ENCODE measurements at regions not wholly inside any gene's neighbourhood (a gene's known extent, or its start where the extent isn't known, plus 50 kb on each side); places are given as distances from the start of the nearest gene placed in this dataset.
"Not testable (repeated sequence)": the region's sequence is repeated elsewhere in the genome, so short reads cannot be mapped to it uniquely, and the experiment has no call there.

- no peaks in the 10 kb centered on the region for H3K4me1 ChIP-seq (ENCODE audit: insufficient read depth, low read length)
- no peaks in the 10 kb centered on the region for H3K36me3 ChIP-seq (ENCODE audit: insufficient read depth, low read depth, low read length)
- no peaks in the 10 kb centered on the region for H3K27me3 ChIP-seq (ENCODE audit: insufficient read depth, low read length)
- no peak overlapping the region for H3K27ac ChIP-seq (ENCODE audit: low read length)
- no peak overlapping the region for H3K4me3 ChIP-seq (ENCODE audit: low read length)
- H3K9me3 ChIP-seq (ENCODE audit: insufficient read depth, low read depth, low read length) = no peaks in the 10 kb centered on the region
- no peak overlapping the region for H3K9ac ChIP-seq (ENCODE audit: low read depth, low read length)
Measured at GRCh38 chr2:153623020-153623419, 144.5 kb upstream of the RPRM start.

- Histone ChIP-seq H3K27me3 (ENCODE audit: insufficient read depth, low read length) (no peaks in the 10 kb centered on the region), H3K4me1 (ENCODE audit: insufficient read depth, low read length) (no peaks in the 10 kb centered on the region)
Measured at GRCh38 chr2:153626676-153627075, 148.1 kb upstream of the RPRM start.

DNA sequence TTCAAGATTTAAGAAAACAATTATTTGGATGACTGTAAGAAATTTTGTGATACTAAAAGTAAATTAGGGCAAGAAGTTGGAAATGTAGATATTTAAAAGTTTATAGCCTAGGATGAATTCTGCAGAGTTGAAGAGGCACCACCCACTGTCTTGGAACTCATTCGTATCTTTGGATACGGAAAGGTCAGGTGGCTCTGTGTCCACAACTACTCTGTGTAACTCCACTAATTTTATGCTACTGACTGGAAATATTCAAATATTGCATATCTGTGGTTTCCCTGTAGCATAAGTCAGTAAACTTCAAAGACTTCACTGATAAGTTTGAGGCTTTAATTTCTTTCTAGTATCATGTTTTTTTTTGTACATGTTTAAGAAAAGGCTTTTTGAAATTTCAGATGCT lies 156.9 kb upstream of the RPRM start:
- no peaks in the 10 kb centered on the region for H3K9me3 ChIP-seq (ENCODE audit: insufficient read depth, low read depth, low read length)
- no peaks in the 10 kb centered on the region for H3K27me3 ChIP-seq (ENCODE audit: insufficient read depth, low read length)
- no peak overlapping the region for H3K27ac ChIP-seq (ENCODE audit: low read length)
- no peak overlapping the region for H3K4me3 ChIP-seq (ENCODE audit: low read length)
- H3K9ac ChIP-seq (ENCODE audit: low read depth, low read length) = no peak overlapping the region
- no peaks in the 10 kb centered on the region for H3K4me1 ChIP-seq (ENCODE audit: insufficient read depth, low read length)
- no peaks in the 10 kb centered on the region for H3K36me3 ChIP-seq (ENCODE audit: insufficient read depth, low read depth, low read length)

More at GRCh38 chr2:153626676-153627075, 148.1 kb upstream of the RPRM start:
- H3K4me3 ChIP-seq (ENCODE audit: low read length) = no peak overlapping the region
- no peak overlapping the region for H3K9ac ChIP-seq (ENCODE audit: low read depth, low read length)
- no peaks in the 10 kb centered on the region for H3K36me3 ChIP-seq (ENCODE audit: insufficient read depth, low read depth, low read length)
- H3K27ac ChIP-seq (ENCODE audit: low read length) = no peak overlapping the region
- no peaks in the 10 kb centered on the region for H3K9me3 ChIP-seq (ENCODE audit: insufficient read depth, low read depth, low read length)

- no peaks in the 10 kb centered on the region for H3K9me3 ChIP-seq (ENCODE audit: insufficient read depth, low read depth, low read length)
- H3K36me3 ChIP-seq (ENCODE audit: insufficient read depth, low read depth, low read length) = no peaks in the 10 kb centered on the region
- H3K9ac ChIP-seq (ENCODE audit: low read depth, low read length) = no peak overlapping the region
- H3K27me3 ChIP-seq (ENCODE audit: insufficient read depth, low read length) = no peaks in the 10 kb centered on the region
- no peaks in the 10 kb centered on the region for H3K4me1 ChIP-seq (ENCODE audit: insufficient read depth, low read length)
- H3K27ac ChIP-seq (ENCODE audit: low read length) = no peak overlapping the region
- H3K4me3 ChIP-seq (ENCODE audit: low read length) = no peak overlapping the region
Measured at GRCh38 chr2:153641046-153641445, 162.5 kb upstream of the RPRM start.

DNA sequence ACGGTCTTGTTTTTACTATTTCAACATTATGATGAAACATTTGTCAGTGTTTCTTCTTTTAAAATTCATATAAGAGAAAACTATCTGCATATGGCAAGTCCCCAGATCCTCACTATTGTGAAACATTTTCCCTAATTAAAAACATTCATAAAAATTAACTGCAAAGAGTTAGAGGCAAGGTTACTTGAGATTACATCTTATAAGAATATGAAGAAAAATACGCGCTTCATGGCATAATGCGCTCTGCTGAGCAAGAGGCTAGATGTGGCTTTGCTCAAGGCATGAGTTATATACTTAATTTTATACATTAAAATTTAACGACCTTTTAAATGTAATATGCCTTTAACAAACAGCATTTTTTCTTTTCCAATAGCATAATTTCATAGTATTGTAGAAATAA lies 166.4 kb upstream of the RPRM start:
- Histone ChIP-seq H3K36me3 (ENCODE audit: insufficient read depth, low read depth, low read length) (no peaks in the 10 kb centered on the region), H3K27me3 (ENCODE audit: insufficient read depth, low read length) (no peaks in the 10 kb centered on the region), H3K9me3 (ENCODE audit: insufficient read depth, low read depth, low read length) (no peaks in the 10 kb centered on the region), H3K27ac (ENCODE audit: low read length) (no peak overlapping the region), H3K4me1 (ENCODE audit: insufficient read depth, low read length) (no peaks in the 10 kb centered on the region), H3K9ac (ENCODE audit: low read depth, low read length) (no peak overlapping the region), H3K4me3 (ENCODE audit: low read length) (no peak overlapping the region)

DNA sequence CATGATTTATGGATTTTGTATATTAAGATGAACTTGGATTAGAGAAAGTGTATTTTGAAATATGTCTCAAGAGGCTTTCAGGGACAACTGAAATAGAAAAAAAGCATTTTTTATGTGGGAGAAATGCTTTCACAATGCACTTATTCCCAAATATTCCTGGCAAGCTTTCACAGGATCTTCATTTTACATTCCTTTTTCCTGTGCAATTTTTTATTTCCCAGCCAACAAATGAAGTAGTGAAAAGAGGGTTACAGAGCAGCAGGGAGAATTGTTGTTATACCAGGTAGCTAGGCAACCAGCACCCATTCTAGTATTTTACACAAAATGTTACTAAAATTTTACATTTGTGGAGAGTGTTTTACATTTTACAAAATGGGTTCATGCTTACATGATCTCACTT lies 167.0 kb upstream of the RPRM start:
- H3K4me3 ChIP-seq (ENCODE audit: low read length) = no peak overlapping the region
- no peaks in the 10 kb centered on the region for H3K4me1 ChIP-seq (ENCODE audit: insufficient read depth, low read length)
- no peak overlapping the region for H3K9ac ChIP-seq (ENCODE audit: low read depth, low read length)
- no peaks in the 10 kb centered on the region for H3K9me3 ChIP-seq (ENCODE audit: insufficient read depth, low read depth, low read length)
- no peaks in the 10 kb centered on the region for H3K36me3 ChIP-seq (ENCODE audit: insufficient read depth, low read depth, low read length)
- H3K27ac ChIP-seq (ENCODE audit: low read length) = no peak overlapping the region
- no peaks in the 10 kb centered on the region for H3K27me3 ChIP-seq (ENCODE audit: insufficient read depth, low read length)

DNA sequence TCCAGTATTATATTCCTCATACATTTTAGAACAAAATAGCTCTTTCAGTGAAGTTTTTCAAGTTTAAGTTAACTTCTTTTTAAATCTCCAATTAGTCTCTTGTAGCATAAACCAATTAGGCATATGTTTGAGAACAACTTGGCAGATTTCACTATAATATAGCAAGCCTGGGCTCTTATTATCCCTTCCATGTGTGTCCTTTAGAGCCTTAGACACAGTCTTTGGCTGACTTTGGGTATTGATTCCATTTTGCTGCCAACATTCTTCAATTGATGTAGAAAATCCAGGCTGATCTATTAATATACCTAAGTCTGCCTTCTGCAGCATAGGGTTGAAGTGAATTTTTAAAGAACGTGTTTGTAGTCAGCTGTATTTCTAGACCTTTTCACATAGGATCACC lies 179.1 kb upstream of the RPRM start:
- Histone ChIP-seq H3K4me3 (ENCODE audit: low read length) (no peak overlapping the region), H3K27ac (ENCODE audit: low read length) (no peak overlapping the region), H3K4me1 (ENCODE audit: insufficient read depth, low read length) (no peaks in the 10 kb centered on the region), H3K27me3 (ENCODE audit: insufficient read depth, low read length) (no peaks in the 10 kb centered on the region), H3K36me3 (ENCODE audit: insufficient read depth, low read depth, low read length) (no peaks in the 10 kb centered on the region), H3K9me3 (ENCODE audit: insufficient read depth, low read depth, low read length) (no peaks in the 10 kb centered on the region; the same call in 1 of the 2 replicates), H3K9ac (ENCODE audit: low read depth, low read length) (no peak overlapping the region)

GRCh38 chr2:153661801-153662200 lies 183.2 kb upstream of the RPRM start:
- no peak overlapping the region for H3K27ac ChIP-seq (ENCODE audit: low read length)
- H3K4me3 ChIP-seq (ENCODE audit: low read length) = no peak overlapping the region
- H3K9ac ChIP-seq (ENCODE audit: low read depth, low read length) = no peak overlapping the region
- no peaks in the 10 kb centered on the region for H3K36me3 ChIP-seq (ENCODE audit: insufficient read depth, low read depth, low read length)
- peaks cover 16% of the 10 kb centered on the region for H3K9me3 ChIP-seq (ENCODE audit: insufficient read depth, low read depth, low read length)
- H3K4me1 ChIP-seq (ENCODE audit: insufficient read depth, low read length) = no peaks in the 10 kb centered on the region
- H3K27me3 ChIP-seq (ENCODE audit: insufficient read depth, low read length) = no peaks in the 10 kb centered on the region

DNA sequence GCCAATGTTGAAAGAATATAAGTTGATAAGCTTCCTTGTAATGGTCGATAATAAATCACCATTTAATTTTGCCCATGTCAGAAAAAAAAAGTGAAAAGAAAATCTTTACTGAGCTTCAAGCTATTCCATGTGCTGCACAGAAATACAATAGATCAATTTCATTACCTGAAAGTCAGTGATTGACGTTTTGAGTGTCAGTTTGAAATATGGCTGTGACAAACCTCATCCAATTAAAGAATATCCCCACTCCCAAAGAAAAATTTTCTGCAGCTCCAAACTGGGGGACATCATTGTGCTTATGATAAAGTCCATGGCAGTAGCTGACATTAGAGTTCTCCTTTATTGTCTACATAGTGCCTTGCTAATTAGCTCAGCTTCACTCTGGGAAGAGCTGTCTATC lies 184.8 kb upstream of the RPRM start:
- H3K9me3 ChIP-seq (ENCODE audit: insufficient read depth, low read depth, low read length) = peaks cover 16% of the 10 kb centered on the region
- H3K36me3 ChIP-seq (ENCODE audit: insufficient read depth, low read depth, low read length) = no peaks in the 10 kb centered on the region
- H3K4me1 ChIP-seq (ENCODE audit: insufficient read depth, low read length) = no peaks in the 10 kb centered on the region
- H3K4me3 ChIP-seq (ENCODE audit: low read length) = no peak overlapping the region
- H3K9ac ChIP-seq (ENCODE audit: low read depth, low read length) = no peak overlapping the region
- H3K27ac ChIP-seq (ENCODE audit: low read length) = no peak overlapping the region
- H3K27me3 ChIP-seq (ENCODE audit: insufficient read depth, low read length) = no peaks in the 10 kb centered on the region

DNA sequence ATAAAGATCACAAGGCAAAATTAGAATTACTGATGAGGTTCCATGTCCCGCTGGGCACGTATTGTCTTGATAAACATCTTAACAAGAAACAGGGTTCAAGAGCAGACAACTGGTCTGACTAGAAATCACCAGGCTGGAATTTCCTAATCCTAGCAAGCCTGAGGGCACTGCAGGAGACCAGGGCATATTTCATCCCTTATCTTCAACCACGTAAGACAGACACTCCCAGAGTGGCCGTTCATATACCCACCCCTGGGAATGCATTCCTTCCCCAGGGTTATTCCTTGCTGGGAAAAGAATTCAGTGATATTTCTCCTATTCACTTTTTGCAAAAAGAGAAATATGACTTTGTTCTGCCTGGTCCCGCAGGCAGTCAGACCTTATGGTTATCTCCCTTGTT lies 185.4 kb upstream of the RPRM start:
- not testable (repeated sequence) for H3K27ac ChIP-seq (ENCODE audit: low read length); H3K9ac ChIP-seq (ENCODE audit: low read depth, low read length); H3K27me3 ChIP-seq (ENCODE audit: insufficient read depth, low read length); H3K4me3 ChIP-seq (ENCODE audit: low read length); H3K36me3 ChIP-seq (ENCODE audit: insufficient read depth, low read depth, low read length); H3K4me1 ChIP-seq (ENCODE audit: insufficient read depth, low read length)
- H3K9me3 ChIP-seq (ENCODE audit: insufficient read depth, low read depth, low read length) = peaks cover 16% of the 10 kb centered on the region

DNA sequence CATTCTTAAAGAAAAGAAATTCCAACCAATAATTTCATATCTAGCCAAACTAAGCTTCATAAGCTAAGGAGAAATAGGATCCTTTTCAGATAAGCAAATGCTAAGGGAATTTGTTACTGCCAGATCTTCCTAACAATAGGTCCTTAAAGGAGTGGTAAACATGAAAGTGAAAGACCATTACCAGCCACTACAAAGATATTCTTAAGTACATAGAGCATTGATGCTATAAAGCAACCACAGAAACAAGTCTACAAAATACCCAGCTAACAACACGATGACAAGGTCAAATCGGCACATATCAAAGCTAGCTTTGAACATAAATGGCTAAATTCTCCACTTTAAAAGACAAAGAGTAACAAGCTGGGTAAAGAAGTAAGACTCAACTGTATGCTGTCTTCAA lies 188.9 kb upstream of the RPRM start:
- Histone ChIP-seq H3K27me3 (ENCODE audit: insufficient read depth, low read length) (no peaks in the 10 kb centered on the region), H3K4me1 (ENCODE audit: insufficient read depth, low read length) (no peaks in the 10 kb centered on the region), H3K4me3 (ENCODE audit: low read length) (no peak overlapping the region), H3K9ac (ENCODE audit: low read depth, low read length) (no peak overlapping the region), H3K9me3 (ENCODE audit: insufficient read depth, low read depth, low read length) (peaks cover 16% of the 10 kb centered on the region), H3K36me3 (ENCODE audit: insufficient read depth, low read depth, low read length) (no peaks in the 10 kb centered on the region), H3K27ac (ENCODE audit: low read length) (no peak overlapping the region)

DNA sequence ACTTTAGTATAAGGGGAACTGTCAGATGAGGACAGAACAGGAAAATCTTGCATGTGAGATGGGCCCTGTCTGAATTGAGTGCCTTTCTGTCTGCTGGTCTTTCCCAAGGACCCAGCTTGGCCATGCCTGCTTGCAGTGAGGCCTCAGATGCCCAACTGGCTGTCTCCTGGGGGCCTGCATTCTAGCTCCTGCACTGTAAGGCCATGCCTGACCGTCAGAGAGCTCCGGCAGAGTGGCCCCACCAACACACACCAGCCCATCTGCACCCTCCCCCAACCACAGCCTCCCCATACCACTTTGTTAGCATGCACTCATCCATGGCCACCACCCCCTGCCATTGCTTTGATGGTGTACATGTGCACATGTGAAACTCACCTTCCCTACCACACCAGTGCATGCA lies 190.4 kb upstream of the RPRM start:
- Histone ChIP-seq H3K4me3 (ENCODE audit: low read length) (no peak overlapping the region), H3K9ac (ENCODE audit: low read depth, low read length) (no peak overlapping the region), H3K4me1 (ENCODE audit: insufficient read depth, low read length) (no peaks in the 10 kb centered on the region), H3K36me3 (ENCODE audit: insufficient read depth, low read depth, low read length) (no peaks in the 10 kb centered on the region), H3K9me3 (ENCODE audit: insufficient read depth, low read depth, low read length) (peaks cover 9% of the 10 kb centered on the region), H3K27me3 (ENCODE audit: insufficient read depth, low read length) (no peaks in the 10 kb centered on the region), H3K27ac (ENCODE audit: low read length) (no peak overlapping the region)

DNA sequence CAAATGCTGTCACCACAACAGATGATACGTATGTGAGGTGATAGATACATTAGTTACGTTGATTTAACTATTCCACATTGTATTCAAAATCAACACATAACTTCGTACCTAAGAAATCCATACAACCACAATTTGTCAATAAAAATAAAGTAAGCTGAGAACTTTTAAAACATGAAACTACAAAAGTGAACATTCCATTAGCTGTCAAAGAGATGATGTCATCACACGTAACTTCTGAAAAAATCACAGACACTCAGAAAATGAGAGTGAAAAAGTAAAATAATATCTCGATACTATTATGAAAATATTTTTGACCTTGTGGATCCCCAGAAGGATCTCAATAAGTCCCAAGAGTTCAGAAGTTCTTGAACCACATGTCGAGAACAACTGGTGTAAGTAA lies 161.6 kb upstream of the GALNT13 start:
- no peaks in the 10 kb centered on the region for H3K4me1 ChIP-seq (ENCODE audit: insufficient read depth, low read length)
- no peaks in the 10 kb centered on the region for H3K9me3 ChIP-seq (ENCODE audit: insufficient read depth, low read depth, low read length)
- H3K9ac ChIP-seq (ENCODE audit: low read depth, low read length) = no peak overlapping the region
- H3K36me3 ChIP-seq (ENCODE audit: insufficient read depth, low read depth, low read length) = no peaks in the 10 kb centered on the region
- H3K27me3 ChIP-seq (ENCODE audit: insufficient read depth, low read length) = no peaks in the 10 kb centered on the region
- H3K27ac ChIP-seq (ENCODE audit: low read length) = no peak overlapping the region
- no peak overlapping the region for H3K4me3 ChIP-seq (ENCODE audit: low read length)

Measured in iPS-20b (cell line).